Fibroblast of mammary gland (primary cell): ENCODE measurements at regions not wholly inside any gene's neighbourhood (a gene's known extent, or its start where the extent isn't known, plus 50 kb on each side); places are given as distances from the start of the nearest gene placed in this dataset.
"Not testable (repeated sequence)": the region's sequence is repeated elsewhere in the genome, so short reads cannot be mapped to it uniquely, and the experiment has no call there.

Experiments used
- DNase-seq: peaks from one replicate; pipeline ENCODE4 v3.0.0-alpha.2; 2010; ENCODE audit warnings: low read depth
- H3K4me3 ChIP-seq: 2 replicates; pipeline ENCODE4 v1.5.1; 2011; ENCODE audit warnings: low read depth, mild to moderate bottlenecking, low read length, moderate library complexity; ENCODE audit not compliant: control insufficient read depth
- CTCF ChIP-seq: conservative IDR thresholded peaks from 2 replicates; pipeline ENCODE4 v1.5.1; 2011; ENCODE audit warnings: low read depth, low read length, inconsistent platforms; ENCODE audit not compliant: control insufficient read depth, insufficient read depth

GRCh38 chr4:52204921-52205320 is 153.8 kb downstream of the SPATA18 start:
- DNase-seq = no peak
- no peak for TF ChIP-seq CTCF
- no peak overlapping the region for H3K4me3 ChIP-seq

GRCh38 chr4:52207146-52207545 is 156.0 kb downstream of the SPATA18 start:
- not testable (repeated sequence) for H3K4me3 ChIP-seq, DNase-seq

- H3K4me3 ChIP-seq = no peak overlapping the region
- no peak for DNase-seq
- no peak for TF ChIP-seq CTCF
Measured at GRCh38 chr4:52212702-52213101, 161.6 kb downstream of the SPATA18 start.

GRCh38 chr4:52231526-52231925 is 180.4 kb downstream of the SPATA18 start:
- no peak for TF ChIP-seq CTCF
- no peak overlapping the region for H3K4me3 ChIP-seq

GRCh38 chr4:52234561-52235440 is 183.7 kb downstream of the SPATA18 start:
- H3K4me3 ChIP-seq = no peak overlapping the region
- peak; percentile 69 for DNase-seq
- peak; percentile 68 for TF ChIP-seq CTCF

More at GRCh38 chr4:52231526-52231925, 180.4 kb downstream of the SPATA18 start:
- DNase-seq = no peak

- TF ChIP-seq CTCF = no peak
- no peak overlapping the region for H3K4me3 ChIP-seq
- DNase-seq = no peak
Measured at GRCh38 chr4:52235552-52236201, 184.6 kb downstream of the SPATA18 start.

- DNase-seq = no peak
- no peak overlapping the region for H3K4me3 ChIP-seq
- TF ChIP-seq CTCF = no peak
Measured at GRCh38 chr4:52241916-52242315, 190.8 kb downstream of the SPATA18 start.
